ENCODE measurements at regions not wholly inside any gene's neighbourhood (a gene's known extent, or its start where the extent isn't known, plus 50 kb on each side); places are given as distances from the start of the nearest gene placed in this dataset.

DNA sequence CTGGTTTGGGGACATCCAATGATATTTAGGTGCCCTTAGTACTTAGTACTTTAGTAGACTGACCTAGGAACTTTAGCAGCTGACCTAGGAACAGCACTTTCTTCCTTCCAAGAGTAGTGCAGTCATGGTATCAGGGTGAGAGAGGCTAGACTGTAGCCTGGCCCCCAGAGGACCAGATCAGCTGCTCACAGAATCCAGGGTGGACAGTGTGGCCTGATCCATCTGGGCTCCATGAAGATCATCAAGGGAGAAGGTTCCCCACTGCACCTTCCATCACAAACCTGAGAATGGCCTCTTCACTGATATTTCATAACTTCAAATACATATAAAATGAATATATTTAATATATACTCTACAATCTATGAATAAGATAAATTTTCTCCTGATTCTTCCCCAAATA lies 59.0 kb upstream of the TLR3 start:
- CTCF ChIA-PET = no interaction called here
- POLR2A ChIA-PET = no interaction called here
- DNase-seq (ENCODE audit: low spot score) (no peak), ATAC-seq (no peak)
- no peak overlapping the region for H3K27ac Mint-ChIP-seq
- TF ChIP-seq ZNF671 (CRISPR knock-in tag; IDR thresholded peaks at IDR 0.05) = no peak
- TF ChIP-seq TEAD1 (CRISPR knock-in tag; IDR thresholded peaks at IDR 0.05) = no peak
- TF ChIP-seq, protein P1, sequence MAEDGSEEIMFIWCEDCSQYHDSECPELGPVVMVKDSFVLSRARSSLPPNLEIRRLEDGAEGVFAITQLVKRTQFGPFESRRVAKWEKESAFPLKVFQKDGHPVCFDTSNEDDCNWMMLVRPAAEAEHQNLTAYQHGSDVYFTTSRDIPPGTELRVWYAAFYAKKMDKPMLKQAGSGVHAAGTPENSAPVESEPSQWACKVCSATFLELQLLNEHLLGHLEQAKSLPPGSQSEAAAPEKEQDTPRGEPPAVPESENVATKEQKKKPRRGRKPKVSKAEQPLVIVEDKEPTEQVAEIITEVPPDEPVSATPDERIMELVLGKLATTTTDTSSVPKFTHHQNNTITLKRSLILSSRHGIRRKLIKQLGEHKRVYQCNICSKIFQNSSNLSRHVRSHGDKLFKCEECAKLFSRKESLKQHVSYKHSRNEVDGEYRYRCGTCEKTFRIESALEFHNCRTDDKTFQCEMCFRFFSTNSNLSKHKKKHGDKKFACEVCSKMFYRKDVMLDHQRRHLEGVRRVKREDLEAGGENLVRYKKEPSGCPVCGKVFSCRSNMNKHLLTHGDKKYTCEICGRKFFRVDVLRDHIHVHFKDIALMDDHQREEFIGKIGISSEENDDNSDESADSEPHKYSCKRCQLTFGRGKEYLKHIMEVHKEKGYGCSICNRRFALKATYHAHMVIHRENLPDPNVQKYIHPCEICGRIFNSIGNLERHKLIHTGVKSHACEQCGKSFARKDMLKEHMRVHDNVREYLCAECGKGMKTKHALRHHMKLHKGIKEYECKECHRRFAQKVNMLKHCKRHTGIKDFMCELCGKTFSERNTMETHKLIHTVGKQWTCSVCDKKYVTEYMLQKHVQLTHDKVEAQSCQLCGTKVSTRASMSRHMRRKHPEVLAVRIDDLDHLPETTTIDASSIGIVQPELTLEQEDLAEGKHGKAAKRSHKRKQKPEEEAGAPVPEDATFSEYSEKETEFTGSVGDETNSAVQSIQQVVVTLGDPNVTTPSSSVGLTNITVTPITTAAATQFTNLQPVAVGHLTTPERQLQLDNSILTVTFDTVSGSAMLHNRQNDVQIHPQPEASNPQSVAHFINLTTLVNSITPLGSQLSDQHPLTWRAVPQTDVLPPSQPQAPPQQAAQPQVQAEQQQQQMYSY (CRISPR knock-in tag; IDR thresholded peaks at IDR 0.05) = no peak
- no peak for TF ChIP-seq TP53 (CRISPR knock-in tag; IDR thresholded peaks at IDR 0.05)
- H3K27me3 Mint-ChIP-seq (ENCODE audit: low read depth) = no peaks in the 10 kb centered on the region
- no peaks in the 10 kb centered on the region for H3K36me3 Mint-ChIP-seq
- peaks cover 6% of the 10 kb centered on the region; the same call in 1 of the 2 replicates for H3K9me3 Mint-ChIP-seq
- no peak overlapping the region for H3K4me3 Mint-ChIP-seq
- peaks cover 35% of the 10 kb centered on the region for H3K4me1 Mint-ChIP-seq

DNA sequence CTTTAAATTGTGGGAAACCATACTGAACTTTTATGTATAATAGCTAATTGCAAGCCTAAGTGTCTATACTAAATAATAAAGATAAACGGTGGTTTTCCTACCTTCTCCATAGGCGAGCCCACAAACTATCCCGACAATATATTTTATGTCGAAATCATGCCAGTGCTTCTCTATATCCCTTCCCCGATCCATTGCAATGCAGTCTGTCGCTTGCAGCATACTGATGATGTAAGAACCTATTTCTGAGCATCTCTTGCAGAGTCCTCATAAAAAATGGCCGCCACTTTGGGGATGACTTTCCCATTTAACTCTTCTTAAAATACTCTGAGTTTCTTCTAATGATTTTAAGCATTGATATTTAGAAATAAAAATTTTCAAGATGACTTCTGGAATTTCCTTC lies 58.1 kb upstream of the TLR3 start:
- Mint-ChIP-seq H3K27me3 (ENCODE audit: low read depth) (no peaks in the 10 kb centered on the region), H3K27ac (no peak overlapping the region), H3K9me3 (peaks cover 6% of the 10 kb centered on the region; the same call in 1 of the 2 replicates), H3K4me3 (no peak overlapping the region), H3K4me1 (peaks cover 41% of the 10 kb centered on the region), H3K36me3 (no peaks in the 10 kb centered on the region)
- CTCF ChIA-PET = no interaction called here
- ATAC-seq (no peak), DNase-seq (ENCODE audit: low spot score) (no peak)
- POLR2A ChIA-PET = no interaction called here
- TF ChIP-seq KAT7 (CRISPR knock-in tag; IDR thresholded peaks at IDR 0.05; ENCODE audit: borderline replicate concordance) (no peak), SMAD4 (CRISPR knock-in tag; IDR thresholded peaks at IDR 0.05) (no peak), NFATC4 (CRISPR knock-in tag; IDR thresholded peaks at IDR 0.05) (no peak), ZNF232 (CRISPR knock-in tag; IDR thresholded peaks at IDR 0.05) (no peak), CREM (CRISPR knock-in tag; IDR thresholded peaks at IDR 0.05) (no peak), GTF2I (CRISPR knock-in tag; conservative IDR thresholded peaks at IDR 0.05) (no peak), OVOL2 (CRISPR knock-in tag; IDR thresholded peaks at IDR 0.05; ENCODE audit: borderline replicate concordance) (no peak), ZNF121 (CRISPR knock-in tag; IDR thresholded peaks at IDR 0.05) (no peak), ZNF671 (CRISPR knock-in tag; IDR thresholded peaks at IDR 0.05) (no peak), ZBTB21 (CRISPR knock-in tag; IDR thresholded peaks at IDR 0.05; ENCODE audit: borderline replicate concordance) (no peak), ZNF396 (CRISPR knock-in tag; IDR thresholded peaks at IDR 0.05; ENCODE audit: borderline replicate concordance) (no peak), ZNF138 (CRISPR knock-in tag; conservative IDR thresholded peaks at IDR 0.05) (no peak)
- TF ChIP-seq, protein P2, sequence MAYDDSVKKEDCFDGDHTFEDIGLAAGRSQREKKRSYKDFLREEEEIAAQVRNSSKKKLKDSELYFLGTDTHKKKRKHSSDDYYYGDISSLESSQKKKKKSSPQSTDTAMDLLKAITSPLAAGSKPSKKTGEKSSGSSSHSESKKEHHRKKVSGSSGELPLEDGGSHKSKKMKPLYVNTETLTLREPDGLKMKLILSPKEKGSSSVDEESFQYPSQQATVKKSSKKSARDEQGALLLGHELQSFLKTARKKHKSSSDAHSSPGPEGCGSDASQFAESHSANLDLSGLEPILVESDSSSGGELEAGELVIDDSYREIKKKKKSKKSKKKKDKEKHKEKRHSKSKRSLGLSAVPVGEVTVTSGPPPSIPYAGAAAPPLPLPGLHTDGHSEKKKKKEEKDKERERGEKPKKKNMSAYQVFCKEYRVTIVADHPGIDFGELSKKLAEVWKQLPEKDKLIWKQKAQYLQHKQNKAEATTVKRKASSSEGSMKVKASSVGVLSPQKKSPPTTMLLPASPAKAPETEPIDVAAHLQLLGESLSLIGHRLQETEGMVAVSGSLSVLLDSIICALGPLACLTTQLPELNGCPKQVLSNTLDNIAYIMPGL (CRISPR knock-in tag; IDR thresholded peaks at IDR 0.05) = no peak
- TF ChIP-seq, protein P3, sequence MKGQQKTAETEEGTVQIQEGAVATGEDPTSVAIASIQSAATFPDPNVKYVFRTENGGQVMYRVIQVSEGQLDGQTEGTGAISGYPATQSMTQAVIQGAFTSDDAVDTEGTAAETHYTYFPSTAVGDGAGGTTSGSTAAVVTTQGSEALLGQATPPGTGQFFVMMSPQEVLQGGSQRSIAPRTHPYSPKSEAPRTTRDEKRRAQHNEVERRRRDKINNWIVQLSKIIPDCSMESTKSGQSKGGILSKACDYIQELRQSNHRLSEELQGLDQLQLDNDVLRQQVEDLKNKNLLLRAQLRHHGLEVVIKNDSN (CRISPR knock-in tag; IDR thresholded peaks at IDR 0.05) = no peak
- TF ChIP-seq, protein P4, sequence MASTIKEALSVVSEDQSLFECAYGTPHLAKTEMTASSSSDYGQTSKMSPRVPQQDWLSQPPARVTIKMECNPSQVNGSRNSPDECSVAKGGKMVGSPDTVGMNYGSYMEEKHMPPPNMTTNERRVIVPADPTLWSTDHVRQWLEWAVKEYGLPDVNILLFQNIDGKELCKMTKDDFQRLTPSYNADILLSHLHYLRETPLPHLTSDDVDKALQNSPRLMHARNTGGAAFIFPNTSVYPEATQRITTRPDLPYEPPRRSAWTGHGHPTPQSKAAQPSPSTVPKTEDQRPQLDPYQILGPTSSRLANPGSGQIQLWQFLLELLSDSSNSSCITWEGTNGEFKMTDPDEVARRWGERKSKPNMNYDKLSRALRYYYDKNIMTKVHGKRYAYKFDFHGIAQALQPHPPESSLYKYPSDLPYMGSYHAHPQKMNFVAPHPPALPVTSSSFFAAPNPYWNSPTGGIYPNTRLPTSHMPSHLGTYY (CRISPR knock-in tag; IDR thresholded peaks at IDR 0.05) = no peak
- TF ChIP-seq, protein P5, sequence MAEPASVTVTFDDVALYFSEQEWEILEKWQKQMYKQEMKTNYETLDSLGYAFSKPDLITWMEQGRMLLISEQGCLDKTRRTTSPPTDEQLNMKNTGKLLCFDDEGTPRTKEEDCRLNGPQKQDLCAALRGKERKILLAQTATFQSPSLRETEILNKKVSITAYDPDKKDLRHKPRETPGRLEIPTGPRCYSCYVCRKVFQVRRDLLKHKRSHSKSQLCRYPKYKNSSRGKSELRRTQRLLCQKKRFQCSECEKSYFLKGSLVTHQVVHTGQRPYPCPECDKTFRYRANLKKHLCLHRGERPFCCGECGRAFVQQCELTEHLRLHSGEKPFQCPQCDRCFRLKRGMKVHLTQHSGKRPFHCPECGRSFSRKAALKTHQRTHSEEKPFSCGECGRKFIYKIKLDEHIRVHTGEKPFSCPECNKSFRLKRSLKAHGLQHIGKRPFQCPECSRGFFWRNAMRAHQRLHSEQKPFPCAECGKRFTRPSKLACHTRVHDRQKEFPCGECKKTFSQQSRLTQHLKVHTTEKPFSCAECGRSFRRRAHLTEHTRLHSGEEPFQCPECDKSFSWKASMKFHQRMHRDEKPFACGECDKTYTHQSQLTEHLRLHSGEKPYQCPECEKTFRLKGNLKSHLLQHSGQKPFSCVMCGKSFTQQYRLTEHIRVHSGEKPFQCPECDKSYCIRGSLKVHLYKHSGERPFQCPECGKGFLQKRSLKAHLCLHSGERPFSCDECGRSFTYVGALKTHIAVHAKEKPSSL (CRISPR knock-in tag; conservative IDR thresholded peaks at IDR 0.05) = no peak
- TF ChIP-seq, protein P6, sequence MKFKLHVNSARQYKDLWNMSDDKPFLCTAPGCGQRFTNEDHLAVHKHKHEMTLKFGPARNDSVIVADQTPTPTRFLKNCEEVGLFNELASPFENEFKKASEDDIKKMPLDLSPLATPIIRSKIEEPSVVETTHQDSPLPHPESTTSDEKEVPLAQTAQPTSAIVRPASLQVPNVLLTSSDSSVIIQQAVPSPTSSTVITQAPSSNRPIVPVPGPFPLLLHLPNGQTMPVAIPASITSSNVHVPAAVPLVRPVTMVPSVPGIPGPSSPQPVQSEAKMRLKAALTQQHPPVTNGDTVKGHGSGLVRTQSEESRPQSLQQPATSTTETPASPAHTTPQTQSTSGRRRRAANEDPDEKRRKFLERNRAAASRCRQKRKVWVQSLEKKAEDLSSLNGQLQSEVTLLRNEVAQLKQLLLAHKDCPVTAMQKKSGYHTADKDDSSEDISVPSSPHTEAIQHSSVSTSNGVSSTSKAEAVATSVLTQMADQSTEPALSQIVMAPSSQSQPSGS (CRISPR knock-in tag; IDR thresholded peaks at IDR 0.05; ENCODE audit: borderline replicate concordance, low read depth) = no peak
- TF ChIP-seq, protein P7, sequence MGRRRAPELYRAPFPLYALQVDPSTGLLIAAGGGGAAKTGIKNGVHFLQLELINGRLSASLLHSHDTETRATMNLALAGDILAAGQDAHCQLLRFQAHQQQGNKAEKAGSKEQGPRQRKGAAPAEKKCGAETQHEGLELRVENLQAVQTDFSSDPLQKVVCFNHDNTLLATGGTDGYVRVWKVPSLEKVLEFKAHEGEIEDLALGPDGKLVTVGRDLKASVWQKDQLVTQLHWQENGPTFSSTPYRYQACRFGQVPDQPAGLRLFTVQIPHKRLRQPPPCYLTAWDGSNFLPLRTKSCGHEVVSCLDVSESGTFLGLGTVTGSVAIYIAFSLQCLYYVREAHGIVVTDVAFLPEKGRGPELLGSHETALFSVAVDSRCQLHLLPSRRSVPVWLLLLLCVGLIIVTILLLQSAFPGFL (CRISPR knock-in tag; IDR thresholded peaks at IDR 0.05; ENCODE audit: borderline replicate concordance) = no peak
- TF ChIP-seq, protein P8, sequence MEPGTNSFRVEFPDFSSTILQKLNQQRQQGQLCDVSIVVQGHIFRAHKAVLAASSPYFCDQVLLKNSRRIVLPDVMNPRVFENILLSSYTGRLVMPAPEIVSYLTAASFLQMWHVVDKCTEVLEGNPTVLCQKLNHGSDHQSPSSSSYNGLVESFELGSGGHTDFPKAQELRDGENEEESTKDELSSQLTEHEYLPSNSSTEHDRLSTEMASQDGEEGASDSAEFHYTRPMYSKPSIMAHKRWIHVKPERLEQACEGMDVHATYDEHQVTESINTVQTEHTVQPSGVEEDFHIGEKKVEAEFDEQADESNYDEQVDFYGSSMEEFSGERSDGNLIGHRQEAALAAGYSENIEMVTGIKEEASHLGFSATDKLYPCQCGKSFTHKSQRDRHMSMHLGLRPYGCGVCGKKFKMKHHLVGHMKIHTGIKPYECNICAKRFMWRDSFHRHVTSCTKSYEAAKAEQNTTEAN (CRISPR knock-in tag; IDR thresholded peaks at IDR 0.05) = no peak
